Fibroblast of the aortic adventitia (primary cell): ENCODE measurements at regions not wholly inside any gene's neighbourhood (a gene's known extent, or its start where the extent isn't known, plus 50 kb on each side); places are given as distances from the start of the nearest gene placed in this dataset.
"Not testable (repeated sequence)": the region's sequence is repeated elsewhere in the genome, so short reads cannot be mapped to it uniquely, and the experiment has no call there.

Experiments used
- DNase-seq: peaks from one replicate; pipeline ENCODE4 v3.0.0-alpha.2; 2010; ENCODE audit warnings: low read depth
- H3K4me3 ChIP-seq: 2 replicates; pipeline ENCODE4 v1.5.1; 2011; ENCODE audit warnings: low read depth, mild to moderate bottlenecking, control low read depth, low read length, moderate library complexity
- TF ChIP-seq, protein P1 (sequence below): IDR thresholded peaks from 2 replicates; pipeline ENCODE4 v1.5.1; 2011; ENCODE audit warnings: mild to moderate bottlenecking, low read length, control low read depth, inconsistent platforms; ENCODE audit not compliant: insufficient read depth

- no peak overlapping the region for H3K4me3 ChIP-seq
- DNase-seq: no peak
- TF ChIP-seq, protein P1, sequence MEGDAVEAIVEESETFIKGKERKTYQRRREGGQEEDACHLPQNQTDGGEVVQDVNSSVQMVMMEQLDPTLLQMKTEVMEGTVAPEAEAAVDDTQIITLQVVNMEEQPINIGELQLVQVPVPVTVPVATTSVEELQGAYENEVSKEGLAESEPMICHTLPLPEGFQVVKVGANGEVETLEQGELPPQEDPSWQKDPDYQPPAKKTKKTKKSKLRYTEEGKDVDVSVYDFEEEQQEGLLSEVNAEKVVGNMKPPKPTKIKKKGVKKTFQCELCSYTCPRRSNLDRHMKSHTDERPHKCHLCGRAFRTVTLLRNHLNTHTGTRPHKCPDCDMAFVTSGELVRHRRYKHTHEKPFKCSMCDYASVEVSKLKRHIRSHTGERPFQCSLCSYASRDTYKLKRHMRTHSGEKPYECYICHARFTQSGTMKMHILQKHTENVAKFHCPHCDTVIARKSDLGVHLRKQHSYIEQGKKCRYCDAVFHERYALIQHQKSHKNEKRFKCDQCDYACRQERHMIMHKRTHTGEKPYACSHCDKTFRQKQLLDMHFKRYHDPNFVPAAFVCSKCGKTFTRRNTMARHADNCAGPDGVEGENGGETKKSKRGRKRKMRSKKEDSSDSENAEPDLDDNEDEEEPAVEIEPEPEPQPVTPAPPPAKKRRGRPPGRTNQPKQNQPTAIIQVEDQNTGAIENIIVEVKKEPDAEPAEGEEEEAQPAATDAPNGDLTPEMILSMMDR: no peak
Measured at GRCh38 chr2:34162231-34162630, 563.1 kb upstream of the FAM98A start.

- TF ChIP-seq, protein P1: no peak
- H3K4me3 ChIP-seq: no peak overlapping the region
- DNase-seq: no peak
Measured at GRCh38 chr2:34161549-34161948, 562.5 kb upstream of the FAM98A start.

DNA sequence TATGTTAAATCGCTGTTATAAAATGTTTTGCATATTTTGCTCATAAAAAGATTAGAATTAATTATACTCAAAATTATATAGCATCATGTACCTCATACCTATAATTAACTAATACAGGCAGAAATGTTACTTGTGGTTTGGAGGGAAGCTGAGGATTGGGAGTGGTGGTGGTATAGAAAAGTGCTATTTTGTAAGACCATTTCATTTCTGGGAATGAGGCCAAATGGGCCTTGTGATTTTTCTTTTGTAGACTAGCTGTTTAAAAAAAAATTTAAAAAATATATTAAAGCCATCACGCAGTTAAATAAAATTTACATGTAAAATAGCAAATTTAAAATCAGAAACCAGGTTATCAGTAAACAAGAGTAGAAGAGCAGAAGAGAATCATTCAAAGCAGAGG is 560.8 kb upstream of the FAM98A start:
- TF ChIP-seq, protein P1: no peak
- no peak overlapping the region for H3K4me3 ChIP-seq
- DNase-seq: no peak

DNA sequence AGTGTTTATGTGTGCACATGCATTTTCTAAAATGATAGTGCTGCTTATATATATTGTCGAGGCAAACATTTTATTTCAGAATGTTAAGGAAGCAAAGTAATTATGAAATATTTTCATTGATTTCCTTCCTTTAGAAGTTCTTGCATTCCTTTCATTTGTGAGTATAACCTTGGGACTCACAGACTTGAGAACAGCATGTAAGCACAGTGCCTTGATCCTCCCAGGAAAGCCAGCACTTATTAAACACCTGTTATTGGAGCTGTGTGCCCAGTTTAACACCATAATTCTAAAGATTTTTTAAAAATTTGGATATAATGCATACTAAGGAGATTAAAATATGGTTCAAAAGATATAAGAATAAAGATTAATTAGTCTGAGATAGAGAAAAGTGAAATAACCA is 554.4 kb upstream of the FAM98A start:
- TF ChIP-seq, protein P1: no peak
- no peak overlapping the region for H3K4me3 ChIP-seq
- DNase-seq: no peak

DNA sequence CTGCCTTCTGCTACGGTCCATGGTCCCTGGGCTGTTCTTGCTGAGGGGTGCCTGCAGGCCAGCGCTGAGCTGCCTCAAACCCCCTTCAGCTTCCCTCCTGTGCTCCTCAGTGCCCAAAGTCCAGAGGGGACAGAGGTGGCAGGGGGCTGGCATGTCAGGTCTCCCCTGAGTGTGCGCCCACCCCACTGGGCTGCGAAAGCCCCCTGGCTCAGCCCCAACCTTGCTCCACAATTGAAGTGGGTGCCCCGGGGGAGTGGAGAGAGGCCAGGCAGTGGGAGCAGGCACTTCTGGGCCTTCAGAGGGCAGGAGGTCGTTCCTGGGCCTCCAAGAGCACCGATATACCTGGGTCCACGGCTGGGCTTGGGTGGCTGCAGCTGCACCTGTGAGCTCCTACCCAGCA is 548.7 kb upstream of the FAM98A start:
- no peak for DNase-seq
- TF ChIP-seq, protein P1: no peak

DNA sequence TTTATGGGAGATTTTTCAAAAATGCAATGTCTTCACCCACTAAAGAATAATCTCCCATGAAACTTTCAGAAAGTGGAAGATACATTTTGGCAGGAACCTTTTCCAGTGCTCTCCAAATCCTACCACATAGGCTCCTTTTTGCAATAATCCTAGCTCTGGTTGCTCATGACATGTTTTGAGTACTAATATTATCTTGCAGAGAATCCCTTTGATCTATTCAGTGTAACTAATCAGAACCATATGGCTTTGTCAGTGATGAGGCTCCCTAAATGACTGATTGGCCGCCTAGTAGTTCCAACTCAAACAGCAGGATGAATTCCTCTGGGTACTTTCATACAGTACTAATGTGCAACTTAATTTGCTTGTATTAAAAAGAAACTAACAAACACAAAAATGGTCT is 544.0 kb upstream of the FAM98A start:
- no peak for DNase-seq
- no peak overlapping the region for H3K4me3 ChIP-seq
- TF ChIP-seq, protein P1: no peak

More for the DNA sequence above, 548.7 kb upstream of the FAM98A start:
- no peak overlapping the region for H3K4me3 ChIP-seq

DNA sequence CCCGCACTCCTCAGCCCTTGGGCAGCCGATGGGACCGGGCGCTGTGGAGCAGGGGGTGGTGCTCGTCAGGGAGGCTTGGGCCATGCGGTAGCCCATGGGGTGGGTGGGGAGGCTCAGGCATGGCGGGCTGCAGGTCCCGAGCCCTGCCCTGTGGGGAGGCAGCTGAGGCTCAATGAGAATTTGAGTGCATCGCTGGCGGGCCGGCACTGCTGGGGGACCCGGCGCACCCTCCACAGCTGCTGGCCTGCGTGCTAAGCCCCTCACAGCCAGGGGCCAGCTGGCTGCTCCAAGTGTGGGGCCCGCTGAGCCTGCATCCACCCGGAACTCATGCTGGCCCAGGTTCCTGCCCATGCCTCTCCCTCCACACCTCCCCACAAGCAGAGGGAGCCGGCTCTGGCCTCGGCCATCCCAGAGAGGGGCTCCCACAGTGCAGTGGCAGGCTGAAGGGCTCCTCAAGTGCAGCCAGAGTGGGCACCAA is 543.5 kb upstream of the FAM98A start:
- H3K4me3 ChIP-seq: not testable (repeated sequence)

GRCh38 chr2:34133065-34133464 is 534.0 kb upstream of the FAM98A start:
- DNase-seq, H3K4me3 ChIP-seq: not testable (repeated sequence)

More for the DNA sequence above, 543.5 kb upstream of the FAM98A start:
- not testable (repeated sequence) for DNase-seq
